ENCODE measurements at regions not wholly inside any gene's neighbourhood (a gene's known extent, or its start where the extent isn't known, plus 50 kb on each side); places are given as distances from the start of the nearest gene placed in this dataset.
"Not testable (repeated sequence)": the region's sequence is repeated elsewhere in the genome, so short reads cannot be mapped to it uniquely, and the experiment has no call there.

DNA sequence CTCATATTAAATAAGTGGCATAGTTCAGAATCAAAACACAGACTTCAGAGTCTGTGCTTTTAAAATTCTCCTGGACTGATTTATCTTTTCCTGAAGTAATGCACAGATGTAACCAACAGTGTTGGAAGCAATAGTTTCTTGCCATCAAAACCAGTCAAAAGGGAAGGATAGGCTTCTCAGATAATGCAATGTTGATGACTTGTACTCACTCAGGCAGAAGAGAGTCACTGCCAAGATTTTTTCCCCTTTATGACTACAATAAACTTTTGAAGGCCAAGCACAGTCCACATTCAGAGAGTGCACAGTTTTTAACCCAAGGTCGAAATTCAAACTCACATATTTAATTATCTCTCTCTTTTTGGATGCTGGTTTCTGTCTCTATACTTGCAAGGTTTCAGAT is 305.0 kb upstream of the SGO1 start:
- TF ChIP-seq, protein P1, sequence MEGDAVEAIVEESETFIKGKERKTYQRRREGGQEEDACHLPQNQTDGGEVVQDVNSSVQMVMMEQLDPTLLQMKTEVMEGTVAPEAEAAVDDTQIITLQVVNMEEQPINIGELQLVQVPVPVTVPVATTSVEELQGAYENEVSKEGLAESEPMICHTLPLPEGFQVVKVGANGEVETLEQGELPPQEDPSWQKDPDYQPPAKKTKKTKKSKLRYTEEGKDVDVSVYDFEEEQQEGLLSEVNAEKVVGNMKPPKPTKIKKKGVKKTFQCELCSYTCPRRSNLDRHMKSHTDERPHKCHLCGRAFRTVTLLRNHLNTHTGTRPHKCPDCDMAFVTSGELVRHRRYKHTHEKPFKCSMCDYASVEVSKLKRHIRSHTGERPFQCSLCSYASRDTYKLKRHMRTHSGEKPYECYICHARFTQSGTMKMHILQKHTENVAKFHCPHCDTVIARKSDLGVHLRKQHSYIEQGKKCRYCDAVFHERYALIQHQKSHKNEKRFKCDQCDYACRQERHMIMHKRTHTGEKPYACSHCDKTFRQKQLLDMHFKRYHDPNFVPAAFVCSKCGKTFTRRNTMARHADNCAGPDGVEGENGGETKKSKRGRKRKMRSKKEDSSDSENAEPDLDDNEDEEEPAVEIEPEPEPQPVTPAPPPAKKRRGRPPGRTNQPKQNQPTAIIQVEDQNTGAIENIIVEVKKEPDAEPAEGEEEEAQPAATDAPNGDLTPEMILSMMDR (IDR thresholded peaks at IDR 0.05; ENCODE audit: insufficient read depth, low read length, poor library complexity, severe bottlenecking) = no peak
- no peak for DNase-seq (ENCODE audit: extremely low read depth, insufficient read length)
- Histone ChIP-seq H3K36me3 (ENCODE audit: control insufficient read depth, insufficient read depth, low read length) (no peaks in the 10 kb centered on the region), H3K27me3 (replicated peaks; ENCODE audit: control insufficient read depth, insufficient read depth, low read length) (no peaks in the 10 kb centered on the region), H3K4me3 (replicated peaks; ENCODE audit: low read depth, low read length) (no peak overlapping the region)

DNA sequence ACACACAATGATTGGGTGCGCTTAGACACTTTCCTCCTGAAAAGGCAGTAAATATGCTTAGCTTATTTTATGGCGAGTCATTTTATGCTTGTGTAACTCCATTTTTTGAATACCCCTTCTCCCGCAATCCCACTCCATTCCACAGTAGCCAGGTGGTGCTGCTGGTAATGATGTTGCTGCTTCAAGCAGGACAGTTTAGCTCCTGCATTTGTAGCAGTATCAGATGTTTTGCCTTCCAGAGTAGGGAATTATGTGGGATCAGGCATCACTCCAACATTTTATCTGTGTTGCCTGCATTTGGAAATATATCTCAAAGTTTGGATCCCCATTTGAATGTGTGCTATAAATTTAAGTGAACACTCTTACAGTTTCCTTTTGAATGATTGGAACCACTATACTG is 302.1 kb upstream of the SGO1 start:
- H3K36me3 ChIP-seq (ENCODE audit: control insufficient read depth, insufficient read depth, low read length) = no peaks in the 10 kb centered on the region
- DNase-seq (ENCODE audit: extremely low read depth, insufficient read length) = no peak
- H3K27me3 ChIP-seq (replicated peaks; ENCODE audit: control insufficient read depth, insufficient read depth, low read length) = no peaks in the 10 kb centered on the region
- no peak overlapping the region for H3K4me3 ChIP-seq (replicated peaks; ENCODE audit: low read depth, low read length)
- TF ChIP-seq, protein P1 (IDR thresholded peaks at IDR 0.05; ENCODE audit: insufficient read depth, low read length, poor library complexity, severe bottlenecking) = no peak

DNA sequence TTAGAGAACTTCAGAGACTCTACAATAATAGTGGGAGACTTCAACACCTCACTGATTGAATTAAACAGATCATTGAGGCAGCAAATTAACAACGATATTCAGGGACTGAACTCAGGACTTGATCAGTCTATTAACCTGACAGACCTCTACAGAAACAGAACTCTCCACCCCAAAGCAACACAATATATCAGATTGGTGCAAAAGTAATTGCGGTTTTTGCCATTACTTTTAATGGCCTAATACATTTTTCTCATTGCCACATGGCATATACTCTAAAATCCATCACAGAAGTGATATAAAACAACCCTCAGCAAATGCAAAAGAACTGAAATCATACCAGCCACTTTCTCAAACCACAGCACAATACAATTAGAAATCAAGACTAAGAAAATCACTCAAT is 298.1 kb upstream of the SGO1 start:
- TF ChIP-seq, protein P1 (IDR thresholded peaks at IDR 0.05; ENCODE audit: insufficient read depth, low read length, poor library complexity, severe bottlenecking) = no peak
- H3K4me3 ChIP-seq (replicated peaks; ENCODE audit: low read depth, low read length) = no peak overlapping the region
- H3K36me3 ChIP-seq (ENCODE audit: control insufficient read depth, insufficient read depth, low read length) = no peaks in the 10 kb centered on the region
- no peak for DNase-seq (ENCODE audit: extremely low read depth, insufficient read length)
- no peaks in the 10 kb centered on the region for H3K27me3 ChIP-seq (replicated peaks; ENCODE audit: control insufficient read depth, insufficient read depth, low read length)

DNA sequence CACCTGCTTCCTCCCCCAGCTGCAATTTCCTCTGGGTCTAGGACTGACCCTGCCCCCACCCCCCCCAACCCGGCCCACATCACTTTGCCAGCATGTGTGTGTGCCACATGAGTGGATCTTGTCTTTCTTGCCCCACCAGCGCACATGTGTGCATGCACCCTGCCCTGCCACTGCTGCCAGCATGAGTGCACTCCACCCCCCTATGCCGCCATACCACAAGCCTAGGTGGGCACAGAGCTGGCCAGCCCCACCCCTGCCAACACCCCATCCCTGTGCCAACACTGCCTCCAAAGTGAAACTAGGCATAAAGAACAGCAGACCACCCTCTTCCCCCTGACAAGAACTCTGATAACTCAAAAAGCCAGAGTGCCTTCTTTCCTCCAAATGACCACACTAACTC is 296.3 kb upstream of the SGO1 start:
- no peak overlapping the region for H3K4me3 ChIP-seq (replicated peaks; ENCODE audit: low read depth, low read length)
- TF ChIP-seq, protein P1 (IDR thresholded peaks at IDR 0.05; ENCODE audit: insufficient read depth, low read length, poor library complexity, severe bottlenecking) = no peak
- DNase-seq (ENCODE audit: extremely low read depth, insufficient read length) = no peak
- H3K27me3 ChIP-seq (replicated peaks; ENCODE audit: control insufficient read depth, insufficient read depth, low read length) = no peaks in the 10 kb centered on the region
- H3K36me3 ChIP-seq (ENCODE audit: control insufficient read depth, insufficient read depth, low read length) = no peaks in the 10 kb centered on the region

DNA sequence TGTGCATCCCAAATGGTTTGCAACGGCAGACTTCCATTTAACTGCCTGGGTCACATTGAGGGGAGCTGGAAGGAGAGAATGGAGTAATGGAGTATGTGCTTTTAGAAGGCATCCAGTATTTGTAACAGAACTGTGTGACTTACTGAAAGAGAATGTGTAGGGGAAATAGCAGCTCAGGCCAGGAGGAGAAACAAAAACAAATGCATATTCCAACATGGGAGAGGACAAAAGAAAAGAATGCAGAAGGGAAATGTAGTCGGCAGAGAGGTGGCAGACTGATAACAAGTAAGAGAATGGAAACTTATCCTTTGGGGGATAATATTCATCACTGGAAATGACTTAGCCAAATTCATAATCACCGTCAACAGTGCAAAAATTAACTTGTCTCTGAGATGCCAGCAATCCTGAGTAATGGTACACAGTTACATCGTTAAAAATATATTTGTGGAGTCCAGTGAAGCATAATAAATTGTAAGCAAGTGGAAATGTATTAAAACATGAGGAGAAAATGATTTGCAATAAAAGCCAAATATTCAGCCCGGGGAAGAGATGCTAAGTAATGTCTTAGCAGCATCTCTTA is 294.9 kb upstream of the SGO1 start:
- Histone ChIP-seq H3K36me3 (ENCODE audit: control insufficient read depth, insufficient read depth, low read length) (no peaks in the 10 kb centered on the region), H3K27me3 (replicated peaks; ENCODE audit: control insufficient read depth, insufficient read depth, low read length) (no peaks in the 10 kb centered on the region), H3K4me3 (replicated peaks; ENCODE audit: low read depth, low read length) (no peak overlapping the region)
- TF ChIP-seq, protein P1 (IDR thresholded peaks at IDR 0.05; ENCODE audit: insufficient read depth, low read length, poor library complexity, severe bottlenecking) = no peak
- DNase-seq (ENCODE audit: extremely low read depth, insufficient read length) = no peak

DNA sequence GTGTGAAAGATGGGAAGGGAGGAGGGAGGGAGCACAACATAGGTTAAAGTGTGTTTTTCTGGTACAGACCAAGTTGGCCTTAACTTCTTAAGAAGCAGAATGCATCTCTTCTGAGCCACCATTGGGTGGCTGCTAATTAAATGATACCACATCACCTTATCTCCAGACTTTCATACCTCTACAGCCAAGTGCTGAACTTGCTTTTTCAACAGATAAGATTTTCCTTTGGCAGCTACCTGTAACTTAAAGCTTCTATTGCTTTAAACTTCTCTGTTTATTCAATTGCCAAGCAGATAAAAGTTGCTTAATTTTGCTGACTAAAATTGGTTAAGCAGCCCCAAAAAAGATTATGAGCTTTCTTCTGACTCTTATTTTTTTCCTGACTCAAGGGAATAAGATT is 292.4 kb upstream of the SGO1 start:
- no peak for DNase-seq (ENCODE audit: extremely low read depth, insufficient read length)
- no peaks in the 10 kb centered on the region for H3K27me3 ChIP-seq (replicated peaks; ENCODE audit: control insufficient read depth, insufficient read depth, low read length)
- no peaks in the 10 kb centered on the region for H3K36me3 ChIP-seq (ENCODE audit: control insufficient read depth, insufficient read depth, low read length)
- TF ChIP-seq, protein P1 (IDR thresholded peaks at IDR 0.05; ENCODE audit: insufficient read depth, low read length, poor library complexity, severe bottlenecking) = no peak
- H3K4me3 ChIP-seq (replicated peaks; ENCODE audit: low read depth, low read length) = no peak overlapping the region

DNA sequence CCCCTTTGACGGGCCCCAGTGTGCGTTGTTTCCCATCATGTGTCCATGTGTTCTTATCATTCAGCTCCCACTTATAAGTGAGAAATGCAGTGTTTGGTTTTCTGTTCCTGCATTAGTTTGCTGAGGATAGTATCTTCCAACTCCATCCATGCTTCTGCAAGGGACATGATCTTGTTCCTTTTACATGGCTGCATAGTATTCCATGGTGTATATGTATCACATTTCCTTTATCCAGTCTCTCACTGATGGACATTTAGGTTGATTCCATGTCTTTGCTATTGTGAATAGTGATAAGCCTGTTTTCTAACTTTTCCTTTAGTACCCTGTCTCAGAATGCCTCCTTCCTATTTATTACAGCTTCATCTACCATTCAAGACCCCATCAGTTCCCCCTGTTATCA is 278.2 kb upstream of the SGO1 start:
- H3K4me3 ChIP-seq (replicated peaks; ENCODE audit: low read depth, low read length); DNase-seq (ENCODE audit: extremely low read depth, insufficient read length); H3K27me3 ChIP-seq (replicated peaks; ENCODE audit: control insufficient read depth, insufficient read depth, low read length); H3K36me3 ChIP-seq (ENCODE audit: control insufficient read depth, insufficient read depth, low read length): not testable (repeated sequence)

Measured in GM06990 (cell line).